ENCODE measurements at regions not wholly inside any gene's neighbourhood (a gene's known extent, or its start where the extent isn't known, plus 50 kb on each side); places are given as distances from the start of the nearest gene placed in this dataset.

- DNase-seq, result no peak
Measured at GRCh38 chr1:36603461-36603860, 120.7 kb upstream of the CSF3R start.

DNA sequence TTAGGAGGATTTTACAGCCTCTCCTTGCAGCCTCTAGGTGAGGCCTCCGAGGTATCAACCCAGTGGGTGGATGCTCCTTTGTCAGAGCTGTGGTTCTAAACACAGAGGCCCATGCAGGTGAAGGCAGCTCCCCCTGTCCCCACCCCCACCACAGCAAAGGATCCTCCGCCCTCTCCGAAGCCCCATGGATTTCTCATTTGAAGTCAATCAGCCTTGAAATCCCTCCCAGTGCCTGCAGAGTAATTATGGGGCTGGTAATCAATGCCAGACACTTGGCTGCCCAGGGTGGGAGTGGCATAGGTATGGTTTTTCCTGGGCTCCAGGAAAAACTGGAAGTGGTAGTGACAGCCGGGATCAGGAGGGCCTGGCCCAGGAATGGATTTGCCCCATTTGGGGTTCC is 119.5 kb upstream of the CSF3R start:
- DNase-seq, result no peak

DNA sequence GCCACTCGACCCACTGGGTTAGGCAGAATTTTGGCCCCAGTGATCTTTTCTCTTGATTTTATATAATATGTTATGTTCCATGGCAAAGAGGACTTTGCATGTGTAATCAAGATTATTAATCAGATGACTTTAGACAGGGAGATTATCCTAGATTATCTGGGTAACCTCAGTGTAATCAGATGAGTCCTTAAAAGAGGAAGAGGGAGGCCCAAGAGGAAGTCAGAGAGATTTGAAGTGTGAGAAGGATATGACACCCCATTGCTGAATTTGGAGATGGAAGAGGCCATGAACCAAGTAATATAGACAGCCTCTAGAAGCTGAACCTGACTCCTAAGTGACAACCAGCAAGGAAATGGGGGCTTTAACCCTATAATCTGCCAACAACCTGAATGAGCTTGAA is 117.1 kb upstream of the CSF3R start:
- no peak for DNase-seq

DNA sequence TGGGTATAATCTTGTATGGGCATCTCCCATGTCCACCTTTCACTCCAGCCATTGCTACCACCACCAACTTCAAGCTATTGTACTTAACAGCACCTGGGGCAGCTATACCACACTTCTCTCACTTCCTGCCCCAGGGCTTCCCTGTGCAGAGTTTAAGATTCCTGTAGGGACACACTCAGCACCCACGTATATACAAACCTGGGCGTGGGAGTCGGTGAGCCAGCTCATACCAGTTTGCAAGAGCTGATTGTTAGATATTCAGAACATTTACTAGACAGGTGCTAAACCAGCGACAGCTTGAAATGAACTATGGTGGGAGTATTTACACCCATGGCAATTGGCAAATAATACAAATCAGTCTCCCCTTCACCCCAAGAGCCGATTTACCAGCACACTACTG is 114.8 kb upstream of the CSF3R start:
- no peak for DNase-seq

DNA sequence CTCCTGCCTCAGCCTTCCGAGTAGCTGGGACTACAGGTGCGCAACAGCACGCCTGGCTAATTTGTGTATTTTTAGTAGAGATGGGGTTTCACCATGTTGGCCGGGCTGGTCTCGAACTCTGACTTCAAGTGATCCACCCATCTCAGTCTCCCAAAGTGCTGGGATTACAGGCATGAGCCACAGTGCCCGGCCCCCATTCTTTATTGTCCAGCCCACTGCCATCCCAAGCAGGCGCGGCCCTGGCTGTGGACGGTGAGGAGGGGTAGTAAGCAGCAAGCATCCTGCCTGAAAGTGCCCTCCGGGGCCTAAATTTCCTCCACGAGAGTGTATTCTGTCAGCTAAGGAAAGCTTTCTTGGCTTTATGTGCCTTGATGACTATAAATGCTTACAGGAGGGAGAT is 113.2 kb upstream of the CSF3R start:
- no peak for DNase-seq

DNA sequence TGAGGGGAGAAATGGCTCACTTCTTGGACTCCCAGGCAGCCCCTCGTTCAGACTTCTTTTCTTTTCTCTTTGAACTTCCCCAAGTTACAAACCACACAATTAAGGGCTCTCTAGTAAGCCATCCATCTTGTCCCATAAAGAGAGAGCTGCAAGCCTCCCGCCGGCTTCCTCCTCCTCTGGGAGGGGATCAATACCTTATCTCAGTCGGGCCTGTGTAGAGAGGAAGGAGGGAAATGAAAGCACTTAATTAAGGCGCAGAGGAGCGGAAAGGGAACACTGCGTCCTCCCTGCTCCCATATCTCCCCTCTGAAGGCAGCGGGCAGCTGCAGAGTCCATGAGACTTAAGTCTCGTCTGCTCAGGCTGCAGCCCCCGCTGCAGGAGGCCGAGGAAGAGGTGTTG is 112.6 kb upstream of the CSF3R start:
- no peak for DNase-seq

DNA sequence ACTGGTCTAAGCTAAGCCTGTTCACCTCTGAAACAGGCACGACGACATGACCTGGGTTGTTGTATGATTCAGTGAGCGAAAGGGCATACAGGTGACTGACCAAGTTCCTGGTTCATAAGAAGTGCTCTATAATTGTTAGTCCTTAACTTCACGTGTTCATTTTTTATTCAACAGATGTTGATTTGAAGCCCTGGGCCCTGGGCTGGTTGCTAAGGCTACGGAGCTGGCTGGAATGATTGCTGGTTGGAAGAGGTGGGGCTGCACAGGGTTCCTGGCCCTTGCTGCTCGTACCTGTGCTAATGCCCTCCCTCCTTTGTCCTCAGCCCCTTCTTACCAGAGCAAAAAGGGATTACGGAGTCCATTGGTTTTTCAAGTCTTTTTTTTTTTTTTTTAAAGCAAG is 111.3 kb upstream of the CSF3R start:
- DNase-seq, result no peak

GRCh38 chr1:36591278-36591677 is 108.6 kb upstream of the CSF3R start:
- DNase-seq, result no peak

DNA sequence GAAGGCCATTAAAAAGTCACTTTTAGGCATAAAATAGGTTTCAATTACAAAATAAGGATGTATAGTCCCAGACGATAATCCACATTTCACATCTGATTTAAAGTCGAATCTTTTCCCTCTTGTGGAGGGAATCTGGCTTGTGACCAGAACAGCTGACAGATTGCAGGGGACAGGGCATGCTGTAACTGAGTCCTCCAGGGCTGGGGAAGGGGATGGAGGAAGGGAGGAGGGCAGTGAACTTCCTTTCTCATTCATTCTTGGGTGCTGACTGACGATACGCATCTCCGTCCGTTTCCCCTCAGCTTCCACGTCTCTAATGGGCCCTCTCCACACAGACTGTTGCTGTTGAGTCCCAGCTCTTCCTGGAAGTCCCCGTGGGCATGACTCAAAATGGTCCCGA is 108.1 kb upstream of the CSF3R start:
- DNase-seq, result no peak

- no peak for DNase-seq
Measured at GRCh38 chr1:36590264-36590663, 107.6 kb upstream of the CSF3R start.

DNA sequence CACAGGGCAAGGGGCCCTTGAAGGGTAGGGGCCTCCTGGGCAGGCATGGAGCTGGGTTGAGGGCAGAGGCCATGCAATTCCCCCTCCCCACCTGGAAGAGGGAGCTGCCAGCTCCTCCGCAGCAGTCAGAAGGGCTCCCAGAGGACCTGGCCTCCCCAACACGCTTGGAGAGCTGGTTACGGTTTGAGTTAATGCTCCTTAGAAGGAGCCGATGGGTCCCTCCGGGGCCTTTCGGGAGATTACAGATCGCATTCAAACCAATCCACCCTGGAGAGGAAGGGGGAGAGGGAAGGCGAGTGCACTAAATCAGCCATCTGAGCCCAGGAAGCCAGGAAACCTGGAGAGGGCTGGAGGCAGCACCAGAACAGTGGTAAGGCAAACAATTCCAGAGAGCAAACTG is 106.3 kb upstream of the CSF3R start:
- no peak for DNase-seq

DNA sequence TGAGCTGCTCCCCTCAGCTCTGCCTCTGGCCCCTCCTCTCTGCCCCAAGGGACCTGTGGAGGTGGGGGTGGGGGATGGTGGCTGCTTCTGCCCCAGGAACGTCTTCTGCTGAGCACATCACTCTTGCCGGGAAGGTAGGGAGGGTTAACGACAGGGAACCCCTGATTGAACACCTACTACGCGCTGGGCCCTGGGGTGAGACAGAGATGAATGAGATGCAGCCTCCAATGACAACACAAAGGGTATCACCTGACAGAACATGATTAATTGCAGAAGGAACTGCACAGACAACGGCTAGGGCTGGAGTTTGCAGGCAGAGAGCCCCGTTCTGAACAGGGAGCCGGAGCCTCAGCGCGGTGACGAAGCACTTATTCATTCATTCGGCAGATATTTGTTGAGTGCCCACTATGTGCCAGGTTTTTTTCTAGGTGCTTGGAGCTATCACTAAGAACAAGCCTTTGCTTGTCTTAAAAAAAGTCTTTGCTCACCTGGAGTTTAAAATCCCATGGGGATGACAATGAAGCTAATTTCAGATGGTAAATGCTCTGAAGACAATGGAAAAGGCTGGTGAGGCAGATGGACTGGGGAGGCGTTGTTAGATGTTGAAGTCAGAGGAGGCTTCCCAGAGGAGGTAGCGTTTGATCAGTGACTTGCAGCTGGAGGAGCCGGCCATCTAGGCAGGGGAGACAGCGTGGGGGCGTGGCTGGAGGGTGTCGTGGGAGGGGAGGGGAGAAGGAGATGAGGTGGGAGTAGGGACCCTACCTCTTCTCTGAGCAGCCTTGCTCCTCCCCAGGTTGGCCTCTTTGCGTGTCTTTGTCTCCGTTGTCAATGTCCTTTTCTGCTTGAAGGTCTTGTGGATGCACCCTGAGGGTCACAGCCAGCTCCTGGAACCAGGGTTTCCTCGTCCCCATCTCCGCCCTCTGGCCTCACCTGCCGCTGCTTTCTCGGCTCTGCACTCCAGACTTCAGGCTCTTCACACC is 103.1 kb upstream of the CSF3R start:
- DNase-seq, result no peak

DNA sequence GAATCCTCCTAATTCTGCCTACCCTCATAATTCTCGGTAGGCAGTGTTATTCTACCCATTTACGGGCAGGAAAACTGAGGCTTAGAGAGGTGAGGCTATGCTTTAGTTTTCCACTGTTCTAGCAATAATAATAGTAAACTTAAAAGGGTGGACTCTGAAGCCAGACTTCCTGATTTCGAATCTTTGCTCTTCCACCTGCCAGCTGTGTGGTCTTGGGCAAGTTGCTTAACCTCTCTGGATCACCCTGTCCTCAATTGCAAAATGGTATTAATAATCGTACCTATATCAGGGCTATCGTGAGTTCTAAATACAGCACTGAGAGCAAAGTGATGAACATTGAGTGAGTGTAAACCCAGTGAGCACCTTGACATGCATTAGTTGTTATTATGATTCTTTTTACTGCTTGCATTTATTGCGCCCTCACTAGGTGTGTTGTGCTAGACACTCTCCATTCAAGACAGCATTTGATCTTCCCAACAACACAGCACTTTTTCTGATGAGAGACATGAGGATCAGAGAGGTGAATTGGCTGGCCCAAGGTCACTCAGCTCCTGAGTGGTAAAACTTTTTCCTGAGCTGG is 102.3 kb upstream of the CSF3R start:
- DNase-seq, result no peak

- DNase-seq, result no peak
Measured at GRCh38 chr1:36583980-36584782, 101.5 kb upstream of the CSF3R start.

DNA sequence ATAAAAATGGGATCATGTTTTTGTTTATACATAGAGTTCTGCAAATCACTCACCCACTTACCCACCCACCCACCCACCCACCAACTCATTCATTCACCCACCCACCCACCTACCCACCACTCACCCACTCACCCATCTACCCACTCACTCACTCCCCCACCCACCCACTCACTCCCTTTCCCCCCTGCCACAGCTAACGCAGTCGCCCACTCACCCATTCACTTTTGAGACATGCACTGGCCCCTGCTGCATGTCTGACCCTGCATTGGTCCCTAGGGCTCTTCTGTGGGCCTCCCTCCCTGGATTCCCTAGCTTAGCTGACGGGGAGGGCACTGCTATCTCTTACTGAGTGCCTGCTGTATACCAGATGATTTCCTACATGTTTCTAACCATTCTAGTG is 100.4 kb upstream of the CSF3R start:
- no peak for DNase-seq

GRCh38 chr1:36582066-36582755 is 99.5 kb upstream of the CSF3R start:
- no peak for DNase-seq

GRCh38 chr1:36580524-36580923 is 97.8 kb upstream of the CSF3R start:
- no peak for DNase-seq

DNA sequence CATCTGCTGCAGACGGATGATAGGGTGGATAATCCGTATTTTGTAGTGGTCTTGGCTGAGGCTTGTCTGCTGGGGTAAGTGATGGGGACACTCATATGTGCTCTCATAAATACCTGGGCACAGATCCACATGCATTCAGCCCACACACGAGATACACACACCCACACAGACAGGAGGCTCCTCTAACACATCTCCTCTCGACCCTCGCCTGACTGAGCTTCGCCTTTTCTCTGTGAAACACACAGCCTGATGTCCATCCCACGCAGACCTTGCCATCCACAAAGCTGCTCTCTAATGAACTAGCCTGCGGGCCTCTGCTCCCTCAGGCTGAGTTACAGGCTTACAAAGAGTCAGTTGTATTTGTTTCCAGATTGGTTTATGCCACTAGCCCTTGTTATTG is 96.3 kb upstream of the CSF3R start:
- DNase-seq, result no peak

GRCh38 chr1:36576551-36577110 is 93.9 kb upstream of the CSF3R start:
- DNase-seq, result no peak

GRCh38 chr1:36576118-36576517 is 93.4 kb upstream of the CSF3R start:
- peak; percentile 59 for DNase-seq

- DNase-seq, result no peak
Measured at GRCh38 chr1:36573445-36573844, 90.7 kb upstream of the CSF3R start.

- no peak for DNase-seq
Measured at GRCh38 chr1:36572906-36573305, 90.2 kb upstream of the CSF3R start.
